ENCODE measurements at regions not wholly inside any gene's neighbourhood (a gene's known extent, or its start where the extent isn't known, plus 50 kb on each side); places are given as distances from the start of the nearest gene placed in this dataset.

- no peak for DNase-seq
- CTCF ChIA-PET: no interaction called here
- Histone ChIP-seq H3K9me3 (ENCODE audit: insufficient read depth, low read depth) (no peaks in the 10 kb centered on the region), H4K20me1 (ENCODE audit: insufficient read depth) (no peaks in the 10 kb centered on the region), H3K9me2 (ENCODE audit: insufficient read depth) (no peaks in the 10 kb centered on the region), H2AFZ (no peak overlapping the region), H3K4me1 (replicated peaks; ENCODE audit: insufficient read depth) (no peaks in the 10 kb centered on the region), H3K79me2 (ENCODE audit: low read depth) (no peaks in the 10 kb centered on the region), H3F3A (ENCODE audit: insufficient read depth, low read depth) (no peaks in the 10 kb centered on the region), H3K4me2 (no peak overlapping the region), H3K27me3 (ENCODE audit: insufficient read depth, low read depth) (no peaks in the 10 kb centered on the region), H3K36me3 (ENCODE audit: low read depth) (no peaks in the 10 kb centered on the region), H3K27ac (no peak overlapping the region), H3K4me3 (no peak overlapping the region)
- POLR2A ChIA-PET (ENCODE audit: unreplicated experiment): no interaction called here
- BruUV-seq (replicated peaks): no TSS peak
- intact Hi-C loops (cut with micrococcal nuclease; ENCODE audit: unreplicated experiment): no loop called here
- TF ChIP-seq, protein P1, sequence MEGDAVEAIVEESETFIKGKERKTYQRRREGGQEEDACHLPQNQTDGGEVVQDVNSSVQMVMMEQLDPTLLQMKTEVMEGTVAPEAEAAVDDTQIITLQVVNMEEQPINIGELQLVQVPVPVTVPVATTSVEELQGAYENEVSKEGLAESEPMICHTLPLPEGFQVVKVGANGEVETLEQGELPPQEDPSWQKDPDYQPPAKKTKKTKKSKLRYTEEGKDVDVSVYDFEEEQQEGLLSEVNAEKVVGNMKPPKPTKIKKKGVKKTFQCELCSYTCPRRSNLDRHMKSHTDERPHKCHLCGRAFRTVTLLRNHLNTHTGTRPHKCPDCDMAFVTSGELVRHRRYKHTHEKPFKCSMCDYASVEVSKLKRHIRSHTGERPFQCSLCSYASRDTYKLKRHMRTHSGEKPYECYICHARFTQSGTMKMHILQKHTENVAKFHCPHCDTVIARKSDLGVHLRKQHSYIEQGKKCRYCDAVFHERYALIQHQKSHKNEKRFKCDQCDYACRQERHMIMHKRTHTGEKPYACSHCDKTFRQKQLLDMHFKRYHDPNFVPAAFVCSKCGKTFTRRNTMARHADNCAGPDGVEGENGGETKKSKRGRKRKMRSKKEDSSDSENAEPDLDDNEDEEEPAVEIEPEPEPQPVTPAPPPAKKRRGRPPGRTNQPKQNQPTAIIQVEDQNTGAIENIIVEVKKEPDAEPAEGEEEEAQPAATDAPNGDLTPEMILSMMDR (conservative IDR thresholded peaks at IDR 0.05): no peak
- TF ChIP-seq EZH2 (IDR thresholded peaks at IDR 0.05; ENCODE audit: low read depth): no peak
Observed at GRCh38 chr1:189084811-189085210, 1392.9 kb downstream of the BRINP3 start.

DNA sequence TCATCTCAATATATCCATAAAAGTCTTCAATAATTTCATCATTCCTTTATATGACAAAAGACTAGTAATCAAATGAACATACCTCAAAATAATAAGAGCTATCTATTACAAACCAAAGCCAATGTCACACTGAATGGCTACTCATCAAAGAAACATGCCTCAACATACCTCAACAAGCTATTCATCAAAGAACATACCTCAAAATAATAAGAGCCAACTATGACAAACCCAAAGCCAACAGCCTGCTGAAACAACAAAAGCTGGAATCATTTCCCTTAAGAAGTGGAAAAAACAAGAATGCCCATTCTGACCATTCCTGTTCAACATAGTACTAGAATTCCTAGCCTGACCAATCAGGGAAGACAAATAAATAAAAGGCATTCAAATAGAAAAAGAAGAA is 1373.7 kb downstream of the BRINP3 start:
- DNase-seq: no peak
- intact Hi-C loops (cut with micrococcal nuclease; ENCODE audit: unreplicated experiment): no loop called here
- no peak overlapping the region for H3K4me2 ChIP-seq
- H3K27me3 ChIP-seq (ENCODE audit: insufficient read depth, low read depth): no peaks in the 10 kb centered on the region
- no peaks in the 10 kb centered on the region for H3K9me3 ChIP-seq (ENCODE audit: insufficient read depth, low read depth)
- H2AFZ ChIP-seq: no peak overlapping the region
- H3K36me3 ChIP-seq (ENCODE audit: low read depth): no peaks in the 10 kb centered on the region
- no peaks in the 10 kb centered on the region for H3K4me1 ChIP-seq (replicated peaks; ENCODE audit: insufficient read depth)
- H3K9me2 ChIP-seq (ENCODE audit: insufficient read depth): no peaks in the 10 kb centered on the region
- ChIA-PET CTCF (no interaction called here), POLR2A (ENCODE audit: unreplicated experiment) (no interaction called here)
- no peaks in the 10 kb centered on the region for H3K79me2 ChIP-seq (ENCODE audit: low read depth)
- no peaks in the 10 kb centered on the region for H4K20me1 ChIP-seq (ENCODE audit: insufficient read depth)
- H3K4me3 ChIP-seq: no peak overlapping the region
- TF ChIP-seq, protein P1 (conservative IDR thresholded peaks at IDR 0.05): no peak
- TF ChIP-seq EZH2 (IDR thresholded peaks at IDR 0.05; ENCODE audit: low read depth): no peak
- no TSS peak for BruUV-seq (replicated peaks)
- H3F3A ChIP-seq (ENCODE audit: insufficient read depth, low read depth): no peaks in the 10 kb centered on the region
- no peak overlapping the region for H3K27ac ChIP-seq

DNA sequence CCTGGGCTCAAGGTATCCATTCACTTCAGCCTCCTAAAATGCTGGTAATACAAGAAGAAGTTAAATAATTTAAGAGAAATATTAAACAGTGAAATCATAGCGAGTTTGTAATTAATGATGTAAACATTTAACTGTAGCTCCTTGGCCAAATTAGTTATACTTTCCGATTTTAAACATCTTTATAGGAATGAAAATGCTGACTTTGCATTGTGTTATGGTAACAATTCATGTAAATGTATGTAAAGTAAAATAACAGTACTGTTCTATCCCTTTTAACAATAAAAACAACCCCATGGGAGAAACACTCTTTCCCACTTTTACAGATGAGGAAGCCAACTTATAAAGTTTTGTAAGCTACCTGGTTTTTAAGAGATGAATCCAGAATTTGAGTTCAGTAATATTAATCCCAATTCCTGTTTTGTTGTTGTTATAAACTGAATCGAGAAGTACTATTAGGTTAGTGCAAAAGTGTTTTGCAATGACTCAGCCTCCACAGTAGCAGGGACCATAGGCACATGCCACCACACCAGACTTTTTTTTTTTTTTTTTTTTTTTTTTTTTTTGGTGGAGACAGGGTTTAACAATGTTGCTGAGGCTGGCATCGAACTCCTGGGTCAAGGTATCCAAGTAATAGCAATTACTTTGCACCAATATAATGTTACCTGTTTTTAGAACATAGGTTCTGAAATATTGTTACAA is 1360.4 kb downstream of the BRINP3 start:
- no peak overlapping the region for H3K4me3 ChIP-seq
- no peaks in the 10 kb centered on the region for H3F3A ChIP-seq (ENCODE audit: insufficient read depth, low read depth)
- H3K27me3 ChIP-seq (ENCODE audit: insufficient read depth, low read depth): no peaks in the 10 kb centered on the region
- H3K9me3 ChIP-seq (ENCODE audit: insufficient read depth, low read depth): no peaks in the 10 kb centered on the region
- H3K79me2 ChIP-seq (ENCODE audit: low read depth): no peaks in the 10 kb centered on the region
- H3K9me2 ChIP-seq (ENCODE audit: insufficient read depth): no peaks in the 10 kb centered on the region
- TF ChIP-seq EZH2 (IDR thresholded peaks at IDR 0.05; ENCODE audit: low read depth): no peak
- TF ChIP-seq, protein P1 (conservative IDR thresholded peaks at IDR 0.05): no peak
- no TSS peak for BruUV-seq (replicated peaks)
- ChIA-PET POLR2A (ENCODE audit: unreplicated experiment) (no interaction called here), CTCF (no interaction called here)
- no peak overlapping the region for H3K27ac ChIP-seq
- no peaks in the 10 kb centered on the region for H3K4me1 ChIP-seq (replicated peaks; ENCODE audit: insufficient read depth)
- no peak overlapping the region; the same call in 1 of the 2 replicates for H2AFZ ChIP-seq
- H3K4me2 ChIP-seq: no peak overlapping the region
- H3K36me3 ChIP-seq (ENCODE audit: low read depth): no peaks in the 10 kb centered on the region
- no peaks in the 10 kb centered on the region for H4K20me1 ChIP-seq (ENCODE audit: insufficient read depth)
- intact Hi-C loops (cut with micrococcal nuclease; ENCODE audit: unreplicated experiment): no loop called here
- DNase-seq: no peak

Measured in PC-9 (cell line).